Calu3 (cell line): ENCODE measurements at regions not wholly inside any gene's neighbourhood (a gene's known extent, or its start where the extent isn't known, plus 50 kb on each side); places are given as distances from the start of the nearest gene placed in this dataset.

Experiments used
- BruUV-seq: library from RNA; stranded (reverse); fragments of 400-500 nt; replicated peaks from 2 replicates; lab custom pipeline; 2021; lab: Mats Ljungman, UMichigan
- CTCF ChIA-PET: fragments of 300-600 bp; sonication (Branson Sonifier 250); formaldehyde crosslinking; loops from one replicate; lab custom pipeline; 2022; ENCODE audit warnings: antibody characterized with exemption; lab: Charles Lee
- DNase-seq: peaks from one replicate; pipeline ENCODE4 v3.0.0; 2022
- H3K27ac Mint-ChIP-seq: one replicate; pipeline ENCODE4 v1.8.0; 2022; ENCODE audit warnings: mixed read lengths; ENCODE audit not compliant: unreplicated experiment
- H3K27me3 Mint-ChIP-seq: one replicate; pipeline ENCODE4 v1.8.0; 2022; ENCODE audit warnings: mixed read lengths; ENCODE audit not compliant: unreplicated experiment
- H3K36me3 Mint-ChIP-seq: one replicate; pipeline ENCODE4 v1.8.0; 2022; ENCODE audit warnings: mild to moderate bottlenecking, moderate library complexity, mixed read lengths; ENCODE audit not compliant: insufficient read depth, unreplicated experiment
- H3K4me1 Mint-ChIP-seq: one replicate; pipeline ENCODE4 v1.8.0; 2022; ENCODE audit warnings: mild to moderate bottlenecking, low read depth, mixed read lengths; ENCODE audit not compliant: unreplicated experiment
- H3K4me3 Mint-ChIP-seq: one replicate; pipeline ENCODE4 v1.8.0; 2022; ENCODE audit warnings: mild to moderate bottlenecking, low read depth, moderate library complexity, mixed read lengths; ENCODE audit not compliant: unreplicated experiment
- H3K9me3 Mint-ChIP-seq: one replicate; pipeline ENCODE4 v1.8.0; 2022; ENCODE audit warnings: low read depth, mixed read lengths; ENCODE audit not compliant: unreplicated experiment
- CTCF ChIP-seq: fragments of 200-600 bp; IDR thresholded peaks from one replicate; pipeline ENCODE4 v1.8.0; 2022; ENCODE audit warnings: antibody characterized with exemption; ENCODE audit not compliant: unreplicated experiment
- intact Hi-C: fragments of 100-400 bp; cut with micrococcal nuclease; formaldehyde crosslinking; loops from one replicate; pipeline ENCODE4 v1.10.0; 2022; ENCODE audit not compliant: unreplicated experiment

- Mint-ChIP-seq H3K27me3 (no peaks in the 10 kb centered on the region), H3K27ac (no peak overlapping the region)
- CTCF ChIA-PET: no interaction called here
Measured at GRCh38 chr14:43155924-43156323, 1351.2 kb downstream of the FSCB start.

GRCh38 chr14:43155258-43155657 lies 1351.8 kb downstream of the FSCB start:
- Mint-ChIP-seq H3K4me3 (no peak overlapping the region), H3K4me1 (no peaks in the 10 kb centered on the region), H3K36me3 (no peaks in the 10 kb centered on the region), H3K27me3 (no peaks in the 10 kb centered on the region), H3K27ac (no peak overlapping the region), H3K9me3 (peaks cover 18% of the 10 kb centered on the region)
- TF ChIP-seq CTCF: no peak
- CTCF ChIA-PET: no interaction called here
- DNase-seq: no peak
- intact Hi-C loops: no loop called here
- no TSS peak for BruUV-seq

More at GRCh38 chr14:43155924-43156323, 1351.2 kb downstream of the FSCB start:
- intact Hi-C loops: no loop called here
- BruUV-seq: no TSS peak
- DNase-seq: no peak
- Mint-ChIP-seq H3K4me3 (no peak overlapping the region), H3K4me1 (no peaks in the 10 kb centered on the region), H3K36me3 (no peaks in the 10 kb centered on the region), H3K9me3 (peaks cover 18% of the 10 kb centered on the region)
- no peak for TF ChIP-seq CTCF

GRCh38 chr14:43147485-43147884 lies 1359.6 kb downstream of the FSCB start:
- TF ChIP-seq CTCF: no peak
- Mint-ChIP-seq H3K4me3 (no peak overlapping the region), H3K9me3 (peaks cover 2% of the 10 kb centered on the region), H3K27ac (no peak overlapping the region), H3K36me3 (no peaks in the 10 kb centered on the region), H3K4me1 (no peaks in the 10 kb centered on the region), H3K27me3 (no peaks in the 10 kb centered on the region)
- CTCF ChIA-PET: no interaction called here
- BruUV-seq: no TSS peak
- DNase-seq: no peak
- intact Hi-C loops: no loop called here

GRCh38 chr14:43145361-43145760 lies 1361.7 kb downstream of the FSCB start:
- no peaks in the 10 kb centered on the region for H3K27me3 Mint-ChIP-seq
- H3K27ac Mint-ChIP-seq: no peak overlapping the region
- BruUV-seq: no TSS peak
- H3K4me1 Mint-ChIP-seq: no peaks in the 10 kb centered on the region
- CTCF ChIA-PET: no interaction called here
- no peak for DNase-seq
- TF ChIP-seq CTCF: no peak
- no peaks in the 10 kb centered on the region for H3K36me3 Mint-ChIP-seq
- intact Hi-C loops: no loop called here
- peaks cover 2% of the 10 kb centered on the region for H3K9me3 Mint-ChIP-seq
- H3K4me3 Mint-ChIP-seq: no peak overlapping the region
